ENCODE measurements at regions not wholly inside any gene's neighbourhood (a gene's known extent, or its start where the extent isn't known, plus 50 kb on each side); places are given as distances from the start of the nearest gene placed in this dataset.

DNA sequence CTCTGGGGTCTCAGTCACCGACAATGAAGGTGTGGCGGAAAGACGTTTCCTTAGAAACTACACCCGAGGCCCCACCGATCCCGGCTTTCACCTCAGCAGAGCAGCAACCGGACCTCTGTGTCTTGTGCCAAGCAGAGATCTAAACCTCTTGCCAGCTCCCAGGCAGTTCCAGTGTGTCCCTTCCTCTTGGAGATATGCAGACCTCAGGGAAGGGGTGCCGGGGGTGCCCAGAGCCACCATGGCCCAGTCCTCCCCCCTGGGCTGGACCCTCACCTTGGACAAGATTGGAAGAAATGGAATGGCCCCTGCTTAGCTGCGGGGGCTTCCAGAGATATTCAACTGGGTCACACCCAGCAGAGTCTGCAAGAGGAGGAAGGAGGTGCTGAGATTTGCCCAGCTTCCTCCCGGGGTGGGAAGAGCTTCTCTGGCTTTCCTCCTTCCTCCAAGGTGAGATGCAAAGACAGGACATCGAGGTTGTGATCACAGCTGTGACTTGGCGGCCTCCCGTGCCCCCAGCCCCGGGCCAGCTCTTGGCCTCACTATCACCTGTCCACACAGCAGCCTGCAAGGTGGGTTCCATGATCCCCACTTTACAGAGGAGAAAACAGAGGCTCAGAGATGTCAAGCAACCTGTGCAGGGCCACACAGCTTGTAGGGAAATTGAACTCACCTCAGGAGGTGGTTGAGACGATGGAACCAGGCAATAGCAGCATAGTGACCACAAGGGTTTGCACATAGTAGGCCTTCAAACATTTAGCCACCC lies 281.7 kb upstream of the RTL1 start:
- Histone ChIP-seq H3K27ac (no peak overlapping the region), H3K9me3 (peaks cover 0 to 19% (median 0%) of the 10 kb centered on the region in 3 donors), H3K27me3 (peaks cover 0 to 7% of the 10 kb centered on the region in 2 donors), H3K36me3 (no peaks in the 10 kb centered on the region), H3K4me1 (no peaks in the 10 kb centered on the region), H3K4me3 (no peak overlapping the region)
- DNase-seq, result no peak
- no peak for TF ChIP-seq CTCF (IDR thresholded peaks at IDR 0.05)
- intact Hi-C loops (cut with DNase I; ENCODE audit: low total_unique reads), result no loop called here

DNA sequence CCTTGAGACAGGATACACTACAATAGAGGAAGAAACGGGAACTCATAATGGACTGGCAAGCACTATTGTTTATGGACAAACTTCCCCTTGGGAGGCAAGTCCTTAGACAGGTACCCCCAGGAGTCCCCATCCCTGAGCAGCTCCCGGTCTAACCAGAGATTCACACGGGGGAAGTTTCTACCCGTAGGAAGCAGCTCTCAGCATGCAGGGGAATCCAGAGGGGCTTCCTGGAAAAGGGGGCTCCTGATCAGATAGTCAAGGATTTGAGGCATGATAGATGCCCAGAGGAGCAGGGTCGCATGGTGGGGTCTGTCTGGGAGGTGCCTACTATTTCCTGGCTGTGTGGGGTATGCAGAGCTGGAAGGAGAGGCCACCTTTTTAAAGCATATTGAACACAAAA lies 282.4 kb upstream of the RTL1 start:
- no peak for DNase-seq

GRCh38 chr14:101186544-101186943 lies 283.0 kb upstream of the RTL1 start:
- Histone ChIP-seq H3K27ac (no peak overlapping the region), H3K4me1 (no peaks in the 10 kb centered on the region), H3K4me3 (no peak overlapping the region), H3K27me3 (peaks cover 0 to 7% of the 10 kb centered on the region in 2 donors), H3K36me3 (no peaks in the 10 kb centered on the region), H3K9me3 (peaks cover 0 to 10% (median 0%) of the 10 kb centered on the region in 3 donors)
- TF ChIP-seq CTCF (IDR thresholded peaks at IDR 0.05), result no peak
- DNase-seq, result no peak
- intact Hi-C loops (cut with DNase I; ENCODE audit: low total_unique reads), result no loop called here

More for the DNA sequence above, 282.4 kb upstream of the RTL1 start:
- Histone ChIP-seq H3K9me3 (peaks cover 0 to 13% (median 0%) of the 10 kb centered on the region in 3 donors), H3K27me3 (peaks cover 0 to 7% of the 10 kb centered on the region in 2 donors), H3K4me3 (no peak overlapping the region), H3K27ac (no peak overlapping the region), H3K4me1 (no peaks in the 10 kb centered on the region), H3K36me3 (no peaks in the 10 kb centered on the region)
- intact Hi-C loops (cut with DNase I; ENCODE audit: low total_unique reads), result no loop called here
- no peak for TF ChIP-seq CTCF (IDR thresholded peaks at IDR 0.05)

DNA sequence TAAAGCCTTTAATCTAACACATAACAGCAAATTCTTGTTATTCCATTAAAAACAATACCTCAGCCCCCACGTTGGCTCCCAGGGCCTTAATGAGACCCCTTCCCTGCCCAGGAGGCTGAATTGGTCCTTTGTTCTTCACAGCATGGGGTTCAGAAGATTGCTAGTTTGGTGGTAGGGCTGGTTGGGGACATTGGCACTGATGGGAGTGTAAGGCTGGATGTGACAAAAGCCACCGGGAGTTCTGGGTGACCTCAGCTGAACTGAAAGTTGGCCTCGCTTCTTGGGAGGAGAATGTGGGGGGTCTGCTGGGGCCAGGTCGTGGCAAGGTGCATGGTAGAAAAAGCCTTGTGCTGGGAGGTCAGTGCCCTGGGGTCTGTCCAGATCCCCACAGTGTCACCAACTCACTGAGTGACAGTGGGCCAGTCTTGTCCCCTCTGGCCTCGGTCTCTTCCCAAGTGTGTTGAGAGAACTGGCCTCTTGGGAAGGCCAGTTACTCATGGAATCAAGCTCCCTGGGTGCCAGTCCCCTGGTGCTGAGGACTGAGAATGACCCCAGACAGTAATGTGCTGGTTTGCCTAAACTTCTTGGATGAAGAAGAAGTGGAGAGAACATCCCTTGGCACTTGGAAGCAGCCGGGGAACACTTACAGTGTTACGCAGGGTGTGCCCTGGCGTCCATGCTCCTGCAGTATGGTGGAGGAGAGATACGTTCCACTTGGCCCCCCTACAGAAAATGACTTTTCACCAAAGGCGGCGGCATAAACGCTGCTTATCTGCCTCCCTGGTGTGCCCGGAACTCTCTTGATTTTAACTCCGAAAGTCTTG lies 283.7 kb upstream of the RTL1 start:
- Histone ChIP-seq H3K9me3 (peaks cover 0 to 5% (median 0%) of the 10 kb centered on the region in 3 donors), H3K4me1 (no peaks in the 10 kb centered on the region), H3K36me3 (no peaks in the 10 kb centered on the region), H3K27me3 (peaks cover 0 to 7% of the 10 kb centered on the region in 2 donors), H3K27ac (no peak overlapping the region), H3K4me3 (no peak overlapping the region)
- intact Hi-C loops (cut with DNase I; ENCODE audit: low total_unique reads), result no loop called here
- TF ChIP-seq CTCF (IDR thresholded peaks at IDR 0.05), result no peak
- no peak for DNase-seq

DNA sequence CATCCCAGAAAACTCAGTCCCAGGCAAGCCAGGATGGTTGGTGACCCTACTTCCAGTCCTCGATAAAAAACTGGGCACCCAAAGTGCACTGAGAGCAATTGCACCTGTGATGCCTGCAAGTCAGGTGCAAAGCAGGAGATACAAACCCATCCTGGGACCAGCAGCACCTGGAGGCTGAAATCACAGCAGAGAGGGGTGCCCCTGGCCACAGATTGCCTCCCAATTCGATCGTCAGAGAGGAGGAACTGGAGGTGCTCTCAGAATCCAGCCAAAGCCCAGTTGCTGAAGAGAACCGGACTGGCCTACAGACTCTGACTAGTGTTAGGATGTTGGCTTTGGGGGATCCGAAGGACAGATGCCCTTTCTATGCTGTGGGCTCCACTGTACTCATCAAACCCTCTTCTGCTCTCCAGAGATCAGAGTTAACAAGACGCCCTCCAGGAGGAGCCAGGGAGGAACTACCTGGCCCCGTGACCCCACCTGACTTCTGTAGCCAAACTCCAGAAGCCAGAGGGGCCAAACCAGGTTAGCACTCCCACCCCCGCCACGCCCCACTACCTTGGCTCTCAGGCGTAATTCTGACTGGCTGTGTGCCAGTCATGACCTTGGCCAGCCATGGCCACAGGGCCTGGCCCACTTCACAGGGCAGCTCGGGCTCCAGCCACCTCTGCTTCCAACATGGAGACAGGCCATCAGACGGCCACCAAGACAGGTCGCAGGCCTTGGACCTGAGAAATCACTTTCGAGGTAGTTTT lies 284.5 kb upstream of the RTL1 start:
- Histone ChIP-seq H3K4me1 (no peaks in the 10 kb centered on the region), H3K36me3 (no peaks in the 10 kb centered on the region), H3K4me3 (no peak overlapping the region), H3K27ac (no peak overlapping the region), H3K27me3 (peaks cover 0 to 7% of the 10 kb centered on the region in 2 donors), H3K9me3 (no peaks in the 10 kb centered on the region)
- no peak for TF ChIP-seq CTCF (IDR thresholded peaks at IDR 0.05)
- no peak for DNase-seq
- intact Hi-C loops (cut with DNase I; ENCODE audit: low total_unique reads), result no loop called here

Data from tibial artery (tissue), 4 donors.